OCI-LY7 (cell line): ENCODE measurements at regions not wholly inside any gene's neighbourhood (a gene's known extent, or its start where the extent isn't known, plus 50 kb on each side); places are given as distances from the start of the nearest gene placed in this dataset.

Source experiments
- BruUV-seq: library from RNA; stranded (reverse); fragments of 400-500 nt; replicated peaks from 2 replicates; lab custom pipeline; 2021; lab: Mats Ljungman, UMichigan
- CTCF ChIA-PET: fragments of 300-600 bp; sonication (Branson Sonifier 250); formaldehyde crosslinking; loops from one replicate; lab custom pipeline; 2022; ENCODE audit warnings: antibody characterized with exemption; ENCODE audit not compliant: unreplicated experiment; lab: Charles Lee
- POLR2A ChIA-PET: fragments of 300-600 bp; sonication (Branson Sonifier 250); formaldehyde crosslinking; loops from one replicate; lab custom pipeline; 2022; ENCODE audit warnings: antibody characterized with exemption; lab: Charles Lee
- DNase-seq: peaks from one replicate; pipeline ENCODE4 v3.0.0-alpha.2; 2015; ENCODE audit warnings: low spot score
- H2AFZ ChIP-seq: fragments of 200-600 bp; sonication (generic), shearing (Covaris generic); 2 replicates; pipeline ENCODE4 v1.6.1; 2014; ENCODE audit warnings: mild to moderate bottlenecking, antibody characterized with exemption, low read length, moderate library complexity
- H3K27ac ChIP-seq: fragments of 200-600 bp; sonication (generic); 2 replicates; pipeline ENCODE4 v1.5.1; 2014; ENCODE audit warnings: mixed run types, low read depth, mild to moderate bottlenecking, moderate library complexity, low read length, inconsistent platforms; ENCODE audit not compliant: poor library complexity, severe bottlenecking
- H3K36me3 ChIP-seq: fragments of 200-600 bp; sonication (generic); 2 replicates; pipeline ENCODE4 v1.6.1; 2014; ENCODE audit warnings: mild to moderate bottlenecking, antibody characterized with exemption, low read length, moderate library complexity, mixed read lengths; ENCODE audit not compliant: insufficient read depth
- H3K4me1 ChIP-seq: fragments of 200-600 bp; sonication (generic); 2 replicates; pipeline ENCODE4 v1.5.1; 2014; ENCODE audit warnings: mild to moderate bottlenecking, low read length; ENCODE audit not compliant: insufficient read depth, poor library complexity, severe bottlenecking
- H3K4me2 ChIP-seq: fragments of 200-600 bp; sonication (generic); 2 replicates; pipeline ENCODE4 v1.6.1; 2014; ENCODE audit warnings: mild to moderate bottlenecking, low read length
- H3K4me3 ChIP-seq: fragments of 200-600 bp; sonication (generic); 2 replicates; pipeline ENCODE4 v1.5.1; 2014; ENCODE audit warnings: mild to moderate bottlenecking, low read depth, low read length; ENCODE audit not compliant: poor library complexity, severe bottlenecking
- H3K79me2 ChIP-seq: fragments of 200-600 bp; sonication (generic); 2 replicates; pipeline ENCODE4 v1.6.1; 2016; ENCODE audit warnings: low read depth, mild to moderate bottlenecking, low read length, moderate library complexity, mixed read lengths; ENCODE audit not compliant: insufficient read depth
- H3K9me2 ChIP-seq: fragments of 200-600 bp; sonication (generic); 2 replicates; pipeline ENCODE4 v1.6.1; 2016; ENCODE audit warnings: mild to moderate bottlenecking, low read length, mixed read lengths; ENCODE audit not compliant: insufficient read depth
- H3K9me3 ChIP-seq: fragments of 200-600 bp; sonication (generic); 2 replicates; pipeline ENCODE4 v1.6.1; 2014; ENCODE audit warnings: mild to moderate bottlenecking, mixed run types, low read length, mixed read lengths
- H4K20me1 ChIP-seq: fragments of 200-600 bp; sonication (generic); 2 replicates; pipeline ENCODE4 v1.6.1; 2014; ENCODE audit warnings: mild to moderate bottlenecking, antibody characterized with exemption, low read length, moderate library complexity, mixed read lengths; ENCODE audit not compliant: insufficient read depth
- EZH2phosphoT487 ChIP-seq: fragments of 200-600 bp; sonication (generic); IDR thresholded peaks from 2 replicates; pipeline ENCODE4 v1.6.1; 2018; ENCODE audit warnings: low read depth, borderline replicate concordance, mild to moderate bottlenecking, mixed run types, antibody characterized with exemption, low read length, moderate library complexity, mixed read lengths
- intact Hi-C: fragments of 100-400 bp; cut with micrococcal nuclease; formaldehyde crosslinking; loops from one replicate; pipeline ENCODE4 v1.10.0; 2022; ENCODE audit not compliant: unreplicated experiment
- TF ChIP-seq, protein P1 (sequence below): fragments of 200-600 bp; sonication (generic); conservative IDR thresholded peaks from 2 replicates; pipeline ENCODE4 v1.5.1; 2014; ENCODE audit warnings: mild to moderate bottlenecking, antibody characterized with exemption, low read length, moderate library complexity, mixed read lengths

DNA sequence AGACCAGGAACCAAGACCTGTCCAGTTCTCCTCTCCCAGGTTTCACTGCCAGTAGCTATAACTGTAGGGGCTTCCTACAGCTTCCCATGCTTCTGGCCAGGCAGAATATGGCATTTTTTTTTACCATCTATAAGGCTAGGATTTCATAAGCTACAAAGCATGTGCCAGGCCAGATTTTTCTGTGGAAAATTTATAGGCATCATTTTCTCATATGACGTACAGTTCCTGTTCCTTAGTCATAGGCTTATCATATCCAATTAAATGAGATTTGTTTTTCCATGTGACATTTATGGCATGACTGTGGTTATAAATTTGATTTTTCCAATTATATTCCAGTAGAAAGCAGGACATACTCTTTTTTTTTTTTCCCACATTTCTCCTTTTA, 208.6 kb upstream of the NPY start:
- no TSS peak for BruUV-seq
- Histone ChIP-seq H3K36me3 (no peaks in the 10 kb centered on the region), H3K4me2 (no peak overlapping the region), H3K9me2 (no peaks in the 10 kb centered on the region), H3K4me3 (no peak overlapping the region), H3K27ac (no peak overlapping the region), H2AFZ (no peak overlapping the region), H3K79me2 (no peaks in the 10 kb centered on the region), H3K4me1 (no peaks in the 10 kb centered on the region), H3K9me3 (no peaks in the 10 kb centered on the region), H4K20me1 (no peaks in the 10 kb centered on the region)
- ChIA-PET CTCF (no interaction called here), POLR2A (no interaction called here)
- TF ChIP-seq, protein P1, sequence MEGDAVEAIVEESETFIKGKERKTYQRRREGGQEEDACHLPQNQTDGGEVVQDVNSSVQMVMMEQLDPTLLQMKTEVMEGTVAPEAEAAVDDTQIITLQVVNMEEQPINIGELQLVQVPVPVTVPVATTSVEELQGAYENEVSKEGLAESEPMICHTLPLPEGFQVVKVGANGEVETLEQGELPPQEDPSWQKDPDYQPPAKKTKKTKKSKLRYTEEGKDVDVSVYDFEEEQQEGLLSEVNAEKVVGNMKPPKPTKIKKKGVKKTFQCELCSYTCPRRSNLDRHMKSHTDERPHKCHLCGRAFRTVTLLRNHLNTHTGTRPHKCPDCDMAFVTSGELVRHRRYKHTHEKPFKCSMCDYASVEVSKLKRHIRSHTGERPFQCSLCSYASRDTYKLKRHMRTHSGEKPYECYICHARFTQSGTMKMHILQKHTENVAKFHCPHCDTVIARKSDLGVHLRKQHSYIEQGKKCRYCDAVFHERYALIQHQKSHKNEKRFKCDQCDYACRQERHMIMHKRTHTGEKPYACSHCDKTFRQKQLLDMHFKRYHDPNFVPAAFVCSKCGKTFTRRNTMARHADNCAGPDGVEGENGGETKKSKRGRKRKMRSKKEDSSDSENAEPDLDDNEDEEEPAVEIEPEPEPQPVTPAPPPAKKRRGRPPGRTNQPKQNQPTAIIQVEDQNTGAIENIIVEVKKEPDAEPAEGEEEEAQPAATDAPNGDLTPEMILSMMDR = no peak
- TF ChIP-seq EZH2phosphoT487 = no peak
- intact Hi-C loops = no loop called here
- no peak for DNase-seq

DNA sequence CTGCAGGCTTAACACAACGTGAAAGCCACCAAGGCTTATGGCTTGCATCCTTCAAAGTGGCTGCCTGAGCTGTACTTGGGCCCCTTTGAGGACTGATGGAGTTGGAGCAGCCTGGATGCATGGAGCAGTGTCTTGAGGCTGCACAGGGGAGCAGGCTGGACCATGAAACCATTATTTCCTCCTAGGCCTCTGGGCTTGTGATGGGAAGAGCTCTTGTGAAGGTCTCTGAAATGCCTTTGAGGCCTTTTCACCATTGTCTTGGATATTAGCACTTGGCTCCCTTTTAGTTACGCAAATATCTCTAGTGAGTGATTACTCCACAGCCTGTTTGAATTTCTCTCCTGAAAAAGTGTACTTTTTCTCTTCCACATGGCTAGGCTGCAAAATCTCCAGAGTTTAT, 201.2 kb upstream of the NPY start:
- H3K9me2 ChIP-seq = no peaks in the 10 kb centered on the region
- no peaks in the 10 kb centered on the region for H3K9me3 ChIP-seq
- no peak overlapping the region for H3K27ac ChIP-seq
- POLR2A ChIA-PET = no interaction called here
- H4K20me1 ChIP-seq = no peaks in the 10 kb centered on the region
- CTCF ChIA-PET = no interaction called here
- no TSS peak for BruUV-seq
- H2AFZ ChIP-seq = no peak overlapping the region
- no peak for DNase-seq
- H3K4me3 ChIP-seq = no peak overlapping the region
- intact Hi-C loops = no loop called here
- H3K79me2 ChIP-seq = no peaks in the 10 kb centered on the region
- H3K4me2 ChIP-seq = no peak overlapping the region
- TF ChIP-seq, protein P1 = no peak
- no peak for TF ChIP-seq EZH2phosphoT487
- H3K36me3 ChIP-seq = no peaks in the 10 kb centered on the region
- H3K4me1 ChIP-seq = no peaks in the 10 kb centered on the region

GRCh38 chr7:24102988-24103387, 181.0 kb upstream of the NPY start:
- DNase-seq = no peak
- H3K27ac ChIP-seq = no peak overlapping the region
- BruUV-seq = no TSS peak
- H3K4me1 ChIP-seq = no peaks in the 10 kb centered on the region
- CTCF ChIA-PET = interaction anchor here (0.5 kb wide), 1 partner anchor 345 kb away, joined by 3 read pairs; no protein-coding TSS in a partner anchor
- H3K79me2 ChIP-seq = no peaks in the 10 kb centered on the region
- no peak overlapping the region for H3K4me3 ChIP-seq
- no peaks in the 10 kb centered on the region for H4K20me1 ChIP-seq
- no peaks in the 10 kb centered on the region for H3K9me2 ChIP-seq
- H3K4me2 ChIP-seq = no peak overlapping the region
- no peaks in the 10 kb centered on the region for H3K36me3 ChIP-seq
- POLR2A ChIA-PET = interaction anchor here (0.8 kb wide), 1 partner anchor 13 kb away, joined by 3 read pairs; no protein-coding TSS in a partner anchor
- TF ChIP-seq EZH2phosphoT487 = no peak
- TF ChIP-seq, protein P1 = no peak
- H3K9me3 ChIP-seq = no peaks in the 10 kb centered on the region; the same call in 1 of the 2 replicates
- no peak overlapping the region for H2AFZ ChIP-seq
- intact Hi-C loops = no loop called here
